Fibroblast of mammary gland (primary cell): ENCODE measurements at regions not wholly inside any gene's neighbourhood (a gene's known extent, or its start where the extent isn't known, plus 50 kb on each side); places are given as distances from the start of the nearest gene placed in this dataset.

Experiments used
- DNase-seq: peaks from one replicate; pipeline ENCODE4 v3.0.0-alpha.2; 2010; ENCODE audit warnings: low read depth
- H3K4me3 ChIP-seq: 2 replicates; pipeline ENCODE4 v1.5.1; 2011; ENCODE audit warnings: low read depth, mild to moderate bottlenecking, low read length, moderate library complexity; ENCODE audit not compliant: control insufficient read depth
- TF ChIP-seq, protein P1 (sequence below): conservative IDR thresholded peaks from 2 replicates; pipeline ENCODE4 v1.5.1; 2011; ENCODE audit warnings: low read depth, low read length, inconsistent platforms; ENCODE audit not compliant: control insufficient read depth, insufficient read depth

DNA sequence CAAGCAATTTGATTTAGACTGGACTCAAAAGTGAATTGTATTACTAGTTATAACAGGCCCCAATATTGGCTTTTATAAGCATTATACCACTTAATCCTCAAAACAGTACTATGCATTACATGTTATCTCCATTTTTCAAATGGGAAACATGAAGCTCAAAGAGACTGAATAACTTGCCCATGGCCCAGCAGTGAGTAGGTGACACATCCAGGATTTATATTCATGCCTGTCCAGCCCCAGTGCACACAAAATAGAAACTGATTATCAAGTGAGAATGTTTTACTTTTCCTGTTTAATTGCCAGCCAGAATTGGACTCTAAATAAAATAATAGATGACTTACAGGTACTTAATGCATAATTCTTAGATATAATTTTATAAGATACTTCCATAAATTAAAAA is 82.9 kb downstream of the NIBAN1 start:
- DNase-seq, result no peak
- TF ChIP-seq, protein P1, sequence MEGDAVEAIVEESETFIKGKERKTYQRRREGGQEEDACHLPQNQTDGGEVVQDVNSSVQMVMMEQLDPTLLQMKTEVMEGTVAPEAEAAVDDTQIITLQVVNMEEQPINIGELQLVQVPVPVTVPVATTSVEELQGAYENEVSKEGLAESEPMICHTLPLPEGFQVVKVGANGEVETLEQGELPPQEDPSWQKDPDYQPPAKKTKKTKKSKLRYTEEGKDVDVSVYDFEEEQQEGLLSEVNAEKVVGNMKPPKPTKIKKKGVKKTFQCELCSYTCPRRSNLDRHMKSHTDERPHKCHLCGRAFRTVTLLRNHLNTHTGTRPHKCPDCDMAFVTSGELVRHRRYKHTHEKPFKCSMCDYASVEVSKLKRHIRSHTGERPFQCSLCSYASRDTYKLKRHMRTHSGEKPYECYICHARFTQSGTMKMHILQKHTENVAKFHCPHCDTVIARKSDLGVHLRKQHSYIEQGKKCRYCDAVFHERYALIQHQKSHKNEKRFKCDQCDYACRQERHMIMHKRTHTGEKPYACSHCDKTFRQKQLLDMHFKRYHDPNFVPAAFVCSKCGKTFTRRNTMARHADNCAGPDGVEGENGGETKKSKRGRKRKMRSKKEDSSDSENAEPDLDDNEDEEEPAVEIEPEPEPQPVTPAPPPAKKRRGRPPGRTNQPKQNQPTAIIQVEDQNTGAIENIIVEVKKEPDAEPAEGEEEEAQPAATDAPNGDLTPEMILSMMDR, result no peak
- H3K4me3 ChIP-seq, result no peak overlapping the region

DNA sequence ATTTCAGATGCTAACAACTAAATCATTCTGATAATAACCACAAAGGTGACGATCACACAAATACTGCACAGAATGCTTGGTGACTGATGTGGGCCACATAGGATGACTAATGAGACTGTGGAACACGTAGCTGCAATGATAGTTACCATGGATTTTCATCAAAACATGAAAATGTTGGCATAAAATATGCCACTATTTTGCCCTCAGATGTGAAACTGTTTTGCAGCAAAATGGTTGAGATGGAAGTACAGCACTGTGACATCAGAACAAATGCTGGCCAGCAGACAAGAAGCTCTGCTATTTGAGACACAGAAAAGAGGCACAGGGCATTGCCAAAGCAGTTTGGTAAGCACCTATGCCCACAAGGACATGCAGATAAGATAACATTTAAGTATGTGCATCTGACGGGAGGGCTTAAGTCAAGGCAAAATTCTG is 83.8 kb downstream of the NIBAN1 start:
- DNase-seq, result peak; percentile 32
- no peak overlapping the region for H3K4me3 ChIP-seq
- TF ChIP-seq, protein P1, result no peak

DNA sequence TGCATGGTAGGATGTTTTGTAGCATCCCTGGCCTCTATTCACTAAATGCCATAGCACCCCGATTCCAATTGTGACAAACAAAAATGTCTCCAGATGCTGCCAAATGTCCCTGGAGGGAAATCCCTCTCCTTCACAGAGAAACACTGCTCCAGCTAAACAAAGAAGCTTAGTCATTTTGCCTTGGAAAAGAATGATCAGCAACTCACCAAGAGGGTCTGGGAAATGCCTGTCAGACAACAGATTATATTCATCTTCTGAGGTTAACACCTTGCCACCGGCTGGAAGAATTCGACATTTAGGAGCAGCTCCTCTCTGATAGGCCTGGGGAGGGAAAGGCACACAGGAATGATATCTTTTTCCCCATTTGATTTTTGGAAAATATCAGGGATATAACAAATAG is 84.4 kb downstream of the NIBAN1 start:
- no peak overlapping the region for H3K4me3 ChIP-seq
- peak; percentile 26 for DNase-seq
- TF ChIP-seq, protein P1, result no peak

DNA sequence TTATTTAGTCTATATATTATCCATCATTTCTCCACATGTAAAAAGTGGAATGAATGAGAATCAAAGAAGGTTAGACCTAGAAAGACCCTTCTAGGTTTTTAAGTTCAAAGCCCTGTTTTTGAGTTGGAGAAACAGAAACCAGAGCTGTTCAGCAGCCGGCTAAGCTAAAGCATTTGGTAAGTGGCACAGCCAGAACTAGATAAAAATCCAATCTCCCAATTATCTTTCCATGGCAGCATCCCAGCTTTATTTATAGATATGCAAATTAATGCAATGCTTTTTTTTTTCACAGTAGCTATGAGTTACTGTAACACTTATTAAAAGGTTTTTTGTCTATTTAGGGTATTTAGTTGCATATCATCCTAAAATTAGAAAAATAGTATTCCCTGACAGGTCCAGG is 85.1 kb downstream of the NIBAN1 start:
- TF ChIP-seq, protein P1, result no peak
- DNase-seq, result no peak
- H3K4me3 ChIP-seq, result no peak overlapping the region

DNA sequence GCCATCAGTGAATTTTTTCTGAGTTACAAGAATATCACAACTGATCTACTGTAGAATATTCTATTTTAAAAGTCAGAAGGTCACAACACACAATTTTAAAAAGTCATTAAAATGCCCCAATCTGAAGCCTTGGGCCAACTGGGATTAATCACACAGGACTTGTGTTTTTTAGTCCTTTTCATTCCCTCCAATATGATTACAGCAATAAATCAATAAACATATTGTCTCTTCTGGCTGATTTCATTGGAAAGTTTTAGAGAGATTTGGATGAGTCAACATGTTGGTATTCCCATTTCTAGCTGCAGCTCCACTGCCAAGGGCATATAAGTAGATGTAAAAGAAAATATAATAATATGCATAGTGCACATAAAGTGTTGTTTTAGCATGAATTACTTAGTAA is 85.8 kb downstream of the NIBAN1 start:
- TF ChIP-seq, protein P1, result no peak
- peak; percentile 78 for DNase-seq
- no peak overlapping the region for H3K4me3 ChIP-seq

DNA sequence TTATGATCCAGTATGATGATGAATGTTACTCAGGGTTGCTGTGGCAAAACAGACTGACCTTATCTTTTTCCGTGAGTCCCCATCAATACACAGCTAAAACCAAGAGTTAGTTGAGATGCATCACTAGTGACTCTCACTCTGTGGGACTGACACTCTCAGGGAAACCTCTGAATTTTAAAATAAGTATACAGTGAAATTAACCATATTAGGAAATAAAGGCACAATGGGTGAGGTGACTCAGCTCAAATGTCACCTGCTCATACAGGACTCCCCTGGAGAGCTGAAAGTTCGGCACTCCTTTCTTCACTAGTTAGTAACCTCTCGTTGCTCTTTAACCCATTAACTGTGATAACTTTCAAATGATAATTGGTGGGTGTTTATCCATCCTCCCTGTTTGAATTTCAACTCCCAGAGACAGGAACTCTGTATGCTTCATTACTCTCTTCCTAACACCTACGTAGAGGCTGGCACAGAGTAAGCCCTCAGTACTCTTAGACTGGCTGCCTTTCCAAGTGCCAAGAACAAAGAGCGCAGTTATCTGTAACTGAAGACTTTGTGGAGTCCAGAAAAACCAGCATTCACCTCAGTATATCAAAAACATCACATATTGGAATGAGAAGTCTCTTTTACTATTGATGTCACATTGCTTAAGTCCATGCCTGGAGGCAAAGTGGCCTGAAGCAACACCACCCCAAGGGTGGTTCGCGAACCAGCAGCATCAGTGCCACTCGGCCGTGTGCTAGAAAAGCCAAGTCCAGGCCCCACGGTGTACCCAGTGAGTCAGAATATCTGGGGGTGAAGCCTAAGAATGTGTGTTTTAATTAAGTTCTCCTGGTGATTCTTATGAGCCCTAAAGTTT is 91.1 kb downstream of the NIBAN1 start:
- H3K4me3 ChIP-seq, result no peak overlapping the region
- DNase-seq, result no peak
- TF ChIP-seq, protein P1, result no peak
